ENCODE measurements at regions not wholly inside any gene's neighbourhood (a gene's known extent, or its start where the extent isn't known, plus 50 kb on each side); places are given as distances from the start of the nearest gene placed in this dataset.

DNA sequence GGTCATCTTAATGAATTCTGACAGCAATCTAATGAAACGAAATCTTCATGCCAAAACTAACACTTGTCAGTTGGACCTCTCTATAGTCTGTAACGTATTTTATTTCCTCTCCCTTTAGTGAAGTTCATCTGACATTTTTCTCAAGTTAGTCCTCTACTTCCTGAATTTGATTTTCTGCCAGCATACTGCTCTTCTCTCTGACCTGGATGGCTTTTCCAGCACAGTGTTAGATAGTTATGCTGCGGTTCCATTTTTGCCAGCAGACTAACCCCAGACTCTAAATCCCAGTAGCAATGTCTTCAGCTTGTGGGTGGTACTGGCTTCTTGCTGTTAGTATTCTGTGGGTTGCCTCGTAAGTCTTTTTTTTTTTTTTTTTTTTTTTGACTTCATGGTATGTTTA is 146.7 kb upstream of the VEGFC start:
- H3K27me3 Mint-ChIP-seq: no peaks in the 10 kb centered on the region
- H3K4me1 ChIP-seq (ENCODE audit: insufficient read depth, low read length): no peaks in the 10 kb centered on the region
- no peak overlapping the region for H3K27ac Mint-ChIP-seq
- H3K9me3 Mint-ChIP-seq: peaks cover 7% of the 10 kb centered on the region
- H3K36me3 ChIP-seq (ENCODE audit: insufficient read depth, low read length): no peaks in the 10 kb centered on the region
- H3K4me3 ChIP-seq (ENCODE audit: low read length): no peak overlapping the region
- H3K4me3 Mint-ChIP-seq: no peak overlapping the region
- ATAC-seq (ENCODE audit: poor library complexity) (no peak), DNase-seq (no peak)
- H3K27ac ChIP-seq (ENCODE audit: low read depth in 1 of 2, low read length in 2 of 2): no peak overlapping the region
- ChIA-PET CTCF (no interaction called here), POLR2A (no interaction called here)
- intact Hi-C loops (cut with DNase I, micrococcal nuclease): no loop called here
- no peaks in the 10 kb centered on the region for H3K9me3 ChIP-seq (ENCODE audit: control insufficient read depth in 1 of 2, insufficient read depth in 1 of 2, low read length in 2 of 2)
- no peaks in the 10 kb centered on the region for H3K36me3 Mint-ChIP-seq (ENCODE audit: low read depth)
- H3K4me1 Mint-ChIP-seq (ENCODE audit: low read depth): no peaks in the 10 kb centered on the region
- no peaks in the 10 kb centered on the region for H3K27me3 ChIP-seq (ENCODE audit: control insufficient read depth in 1 of 2, insufficient read depth in 2 of 2, low read length in 2 of 2)
- no peak for TF ChIP-seq CTCF (IDR thresholded peaks at IDR 0.05)

GRCh38 chr4:176945334-176945733 is 152.6 kb upstream of the VEGFC start:
- H3K9me3 Mint-ChIP-seq: no peaks in the 10 kb centered on the region
- no peaks in the 10 kb centered on the region for H3K36me3 Mint-ChIP-seq (ENCODE audit: low read depth)
- no peak for TF ChIP-seq CTCF (IDR thresholded peaks at IDR 0.05)
- H3K4me3 Mint-ChIP-seq: no peak overlapping the region
- ATAC-seq (ENCODE audit: poor library complexity): no peak
- ChIA-PET CTCF (no interaction called here), POLR2A (no interaction called here)
- Histone ChIP-seq H3K4me1 (ENCODE audit: insufficient read depth, low read length) (no peaks in the 10 kb centered on the region), H3K36me3 (ENCODE audit: insufficient read depth, low read length) (no peaks in the 10 kb centered on the region), H3K9me3 (ENCODE audit: control insufficient read depth in 1 of 2, insufficient read depth in 1 of 2, low read length in 2 of 2) (no peaks in the 10 kb centered on the region), H3K4me3 (ENCODE audit: low read length) (no peak overlapping the region), H3K27ac (ENCODE audit: low read depth in 1 of 2, low read length in 2 of 2) (no peak overlapping the region), H3K27me3 (ENCODE audit: control insufficient read depth in 1 of 2, insufficient read depth in 2 of 2, low read length in 2 of 2) (no peaks in the 10 kb centered on the region)
- DNase-seq: no peak
- no peaks in the 10 kb centered on the region for H3K4me1 Mint-ChIP-seq (ENCODE audit: low read depth)
- no peaks in the 10 kb centered on the region for H3K27me3 Mint-ChIP-seq
- intact Hi-C loops (cut with DNase I, micrococcal nuclease): no loop called here
- H3K27ac Mint-ChIP-seq: no peak overlapping the region

GRCh38 chr4:176949029-176949428 is 156.3 kb upstream of the VEGFC start:
- POLR2A ChIA-PET: no interaction called here
- CTCF ChIA-PET: no interaction called here
- no peaks in the 10 kb centered on the region for H3K27me3 ChIP-seq (ENCODE audit: control insufficient read depth in 1 of 2, insufficient read depth in 2 of 2, low read length in 2 of 2)
- H3K4me1 Mint-ChIP-seq (ENCODE audit: low read depth): no peaks in the 10 kb centered on the region
- no peaks in the 10 kb centered on the region for H3K36me3 ChIP-seq (ENCODE audit: insufficient read depth, low read length)
- H3K36me3 Mint-ChIP-seq (ENCODE audit: low read depth): no peaks in the 10 kb centered on the region
- no peaks in the 10 kb centered on the region for H3K9me3 Mint-ChIP-seq
- no peak for ATAC-seq (ENCODE audit: poor library complexity)
- no peak overlapping the region for H3K27ac Mint-ChIP-seq
- no peak for TF ChIP-seq CTCF (IDR thresholded peaks at IDR 0.05)
- H3K9me3 ChIP-seq (ENCODE audit: control insufficient read depth in 1 of 2, insufficient read depth in 1 of 2, low read length in 2 of 2): no peaks in the 10 kb centered on the region
- H3K4me1 ChIP-seq (ENCODE audit: insufficient read depth, low read length): no peaks in the 10 kb centered on the region
- no peak overlapping the region for H3K27ac ChIP-seq (ENCODE audit: low read depth in 1 of 2, low read length in 2 of 2)
- H3K4me3 Mint-ChIP-seq: no peak overlapping the region
- no peaks in the 10 kb centered on the region for H3K27me3 Mint-ChIP-seq
- intact Hi-C loops (cut with DNase I, micrococcal nuclease): no loop called here
- DNase-seq: no peak
- H3K4me3 ChIP-seq (ENCODE audit: low read length): no peak overlapping the region

Measured in CD4-positive, alpha-beta T cell (primary cell).